HG03575 (cell line): ENCODE measurements at regions not wholly inside any gene's neighbourhood (a gene's known extent, or its start where the extent isn't known, plus 50 kb on each side); places are given as distances from the start of the nearest gene placed in this dataset.
"Not testable (repeated sequence)": the region's sequence is repeated elsewhere in the genome, so short reads cannot be mapped to it uniquely, and the experiment has no call there.

Source experiments
- ATAC-seq: cut with Tn5 transposase; IDR thresholded peaks from one replicate; pipeline ENCODE4 v1.9.1; 2021; ENCODE audit not compliant: unreplicated experiment, insufficient number of reproducible peaks, low FRiP score; ENCODE audit errors: extremely low read depth

DNA sequence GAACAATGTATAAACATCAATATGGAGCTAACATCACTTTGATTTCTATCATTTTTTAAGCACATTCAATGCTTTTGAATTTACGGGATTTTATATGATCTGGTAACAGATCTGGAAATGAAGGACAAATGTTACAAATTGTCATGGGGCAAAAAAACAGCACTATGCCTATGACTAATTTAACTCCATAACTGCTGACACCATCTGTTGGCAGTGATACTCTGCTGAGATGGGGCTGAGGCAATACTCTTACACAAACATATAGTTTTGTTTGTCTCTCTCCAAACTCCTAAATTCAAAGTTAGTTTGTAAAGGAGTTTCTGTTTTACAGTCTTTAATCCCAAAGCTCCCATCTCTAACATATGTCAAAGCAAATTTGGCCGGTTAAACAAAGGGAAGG lies 132.5 kb upstream of the FER start:
- ATAC-seq, result no peak

DNA sequence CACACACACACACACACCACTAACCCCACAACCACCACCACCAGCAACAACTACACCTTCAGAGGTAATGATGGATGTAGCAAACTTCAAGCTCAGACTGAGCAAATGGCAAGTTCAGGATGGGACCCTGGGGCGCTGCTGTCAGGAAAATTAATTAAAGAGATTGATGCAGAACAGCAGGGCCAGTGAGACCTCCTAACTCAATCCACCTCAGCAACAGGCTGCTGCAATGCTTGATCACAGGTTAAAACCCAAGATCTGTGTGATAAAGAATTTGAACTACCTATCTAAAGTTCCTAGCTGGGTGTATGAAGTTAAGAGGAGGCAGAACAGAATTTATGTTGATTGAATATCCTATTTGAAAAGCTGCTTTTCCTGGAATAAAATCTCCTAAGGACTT lies 140.3 kb upstream of the FER start:
- no peak for ATAC-seq

DNA sequence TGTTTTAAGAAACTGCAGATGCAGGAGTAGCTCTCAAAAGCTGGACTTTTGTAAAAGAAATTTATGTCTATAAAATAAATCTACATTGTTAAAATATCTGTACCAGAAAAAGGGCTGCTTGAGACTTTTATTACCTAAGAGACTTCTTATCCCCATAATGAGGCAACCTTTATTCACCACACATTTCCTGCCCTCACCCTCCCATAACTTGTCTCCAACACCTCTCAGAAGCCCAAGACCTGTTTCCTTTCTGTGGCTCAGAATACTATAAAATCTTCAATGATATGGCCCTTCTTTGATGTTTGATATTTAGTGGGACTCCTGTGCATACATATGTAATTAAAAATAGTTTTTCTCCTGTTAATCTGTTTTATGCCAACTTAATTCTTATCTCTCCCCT lies 141.5 kb upstream of the FER start:
- ATAC-seq, result no peak

DNA sequence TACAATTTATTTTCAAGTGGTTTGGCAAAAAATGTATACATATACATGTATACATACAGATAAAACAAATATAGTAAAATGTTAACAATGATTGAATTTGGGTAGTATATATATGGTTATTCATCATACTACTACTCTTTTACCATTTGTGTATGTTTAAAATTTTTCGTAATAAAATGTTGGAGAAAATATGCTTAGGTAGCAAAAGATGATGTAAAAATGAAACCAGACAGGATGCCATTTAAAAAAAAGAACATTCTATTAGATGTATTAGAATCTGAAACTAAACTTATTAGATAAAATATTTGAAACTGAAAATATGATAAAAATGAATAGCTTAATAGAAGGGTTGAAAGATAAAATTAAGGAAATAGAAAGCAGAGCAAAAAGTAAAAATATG lies 144.9 kb upstream of the FER start:
- ATAC-seq, result no peak

DNA sequence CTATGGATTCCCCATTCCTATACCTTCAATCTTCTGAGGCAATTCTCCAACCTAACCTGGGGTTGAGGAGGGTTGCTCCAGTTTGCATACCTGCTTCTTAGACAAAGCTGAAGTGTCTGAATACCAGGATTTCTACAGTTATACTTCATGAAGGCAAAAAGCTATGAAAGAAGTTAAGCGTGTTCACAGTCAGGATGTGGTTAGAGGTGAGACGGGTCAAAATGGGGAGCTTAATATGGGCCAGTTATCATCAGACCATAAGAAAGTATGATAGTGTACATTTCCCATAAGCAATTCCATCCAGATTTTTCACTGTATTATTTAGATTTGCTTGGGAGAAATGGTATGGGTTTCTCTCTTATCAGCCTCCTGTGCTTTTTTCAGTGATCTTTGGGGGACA lies 156.9 kb upstream of the FER start:
- no peak for ATAC-seq

DNA sequence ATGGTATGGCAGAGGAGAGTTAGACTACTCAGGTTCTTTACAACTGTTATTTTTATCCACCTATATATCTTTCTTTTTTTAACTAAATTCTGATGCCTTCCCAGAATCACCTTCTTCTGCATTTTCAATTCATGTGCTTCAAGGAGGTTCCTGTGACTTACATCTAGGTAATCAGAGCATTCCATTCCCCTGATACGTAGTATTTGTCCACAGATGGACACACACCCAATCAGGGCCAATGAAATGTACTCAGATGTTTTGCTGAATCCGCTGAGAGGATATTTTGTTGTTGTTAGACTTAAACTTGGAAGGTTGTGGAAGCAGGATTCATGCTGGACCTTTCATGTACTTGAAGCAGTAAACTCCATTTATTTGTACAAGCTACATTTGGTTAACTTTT lies 159.4 kb upstream of the FER start:
- no peak for ATAC-seq

DNA sequence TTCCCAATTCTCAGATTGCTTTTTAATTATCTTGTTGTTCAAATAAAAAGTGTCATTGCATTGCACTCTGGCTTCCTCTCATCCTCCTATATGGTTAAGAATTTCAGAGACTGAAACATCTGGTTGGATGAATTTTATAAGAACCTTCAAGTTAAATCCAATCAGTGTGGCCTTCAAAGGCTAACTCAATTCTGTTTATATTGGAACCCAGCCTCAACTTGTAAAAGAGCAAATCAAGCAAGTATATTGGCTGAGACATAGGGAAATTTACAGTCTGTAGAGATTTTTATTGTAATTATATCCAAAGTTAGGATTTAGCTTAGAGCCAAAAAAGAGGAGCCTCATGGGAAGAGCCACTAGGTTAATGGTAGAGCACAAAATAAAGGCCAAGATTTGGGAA lies 159.9 kb upstream of the FER start:
- ATAC-seq, result no peak

DNA sequence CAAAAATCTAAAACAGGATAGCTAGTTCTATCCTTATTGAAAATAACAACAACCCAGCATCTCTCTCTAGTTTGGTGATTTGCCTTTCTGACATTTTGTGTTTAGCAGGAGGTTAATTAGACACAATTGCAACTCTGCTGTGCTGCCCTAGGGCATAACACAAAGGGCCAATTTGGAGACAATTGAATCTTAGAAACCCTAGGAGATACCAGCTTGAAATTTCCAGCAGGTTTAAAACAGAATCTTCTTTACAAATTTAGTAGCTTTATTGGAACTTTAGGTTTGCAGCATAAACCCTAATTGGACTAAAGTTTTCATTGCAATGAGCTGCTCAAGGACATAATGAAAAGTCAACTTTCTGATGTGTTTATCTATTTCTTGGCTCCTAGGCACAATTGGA lies 166.7 kb upstream of the FER start:
- no peak for ATAC-seq

DNA sequence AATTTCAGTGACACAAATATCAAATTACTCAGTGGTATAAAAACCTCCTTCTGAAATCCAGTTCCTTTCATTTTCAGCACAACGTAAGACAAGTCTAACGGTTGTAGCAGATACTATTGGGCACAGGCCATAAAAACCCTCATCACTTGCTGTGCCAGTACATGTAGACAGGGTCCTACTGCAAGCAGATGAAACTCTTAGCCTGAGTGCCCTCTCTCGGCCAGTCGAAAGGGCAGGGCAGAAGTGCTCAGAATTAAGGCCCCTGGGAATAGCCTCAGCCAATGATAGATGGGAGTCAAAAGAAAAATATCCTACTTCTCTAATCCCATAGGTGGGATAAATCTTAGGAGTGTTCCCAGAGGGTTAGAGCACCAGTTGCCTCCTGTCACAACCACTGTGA lies 168.5 kb upstream of the FER start:
- ATAC-seq, result no peak

DNA sequence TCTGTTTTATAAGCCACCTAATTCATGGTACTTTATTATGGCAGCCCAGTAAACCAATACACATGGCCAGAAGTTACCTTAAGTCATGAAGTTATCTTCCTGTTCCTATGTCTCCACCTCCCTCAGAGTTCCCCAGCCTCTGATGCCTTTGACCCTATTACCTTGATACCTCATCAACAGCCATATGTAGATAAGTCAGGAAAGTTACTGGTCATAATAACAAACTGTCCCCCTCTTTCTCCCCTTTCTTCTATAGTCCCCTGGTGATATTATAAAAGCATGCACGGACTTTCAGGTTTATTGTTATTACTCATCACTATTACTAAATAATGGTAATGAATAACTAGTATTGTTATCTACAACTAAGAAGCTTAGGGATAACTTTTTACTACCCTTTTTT lies 168.9 kb upstream of the FER start:
- ATAC-seq, result no peak

DNA sequence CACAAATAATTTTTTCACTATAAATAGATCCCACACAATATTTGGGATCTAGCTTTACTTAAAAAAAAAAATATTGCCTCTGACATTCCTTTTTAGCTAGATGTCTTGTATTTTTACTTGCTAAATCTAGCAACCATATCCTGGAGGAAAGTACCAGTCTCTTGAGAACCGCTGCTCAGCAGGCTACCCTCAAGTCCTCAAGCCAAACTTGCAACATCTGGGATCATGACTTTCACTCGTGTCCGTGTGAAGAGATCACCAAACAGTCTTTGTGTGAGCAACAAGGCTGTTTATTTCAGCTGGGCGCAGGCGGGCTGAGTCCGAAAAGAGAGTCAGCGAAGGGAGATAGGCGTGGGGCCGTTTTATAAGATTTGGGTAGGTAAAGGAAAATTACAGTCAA lies 180.3 kb upstream of the FER start:
- ATAC-seq, result no peak

DNA sequence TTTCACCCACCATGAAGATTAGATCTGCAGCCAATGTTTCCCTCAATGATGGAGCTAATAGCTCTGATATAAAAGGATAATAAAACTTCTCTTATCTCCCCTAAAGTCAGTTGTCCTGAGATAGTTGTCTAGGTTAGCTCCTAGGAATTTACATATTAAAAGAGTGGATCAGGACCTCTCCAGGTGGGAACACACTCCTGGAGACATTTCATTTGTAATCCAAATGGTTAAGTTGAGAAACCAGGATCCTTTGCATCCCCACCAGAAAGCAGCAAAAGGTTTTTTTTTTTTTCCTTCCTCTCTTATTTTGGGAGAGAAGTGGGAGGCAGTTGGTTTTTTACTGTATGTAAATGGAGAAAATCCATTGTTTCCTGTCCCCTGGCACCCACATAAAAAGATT lies 182.5 kb upstream of the FBXL17 start:
- ATAC-seq, result no peak

DNA sequence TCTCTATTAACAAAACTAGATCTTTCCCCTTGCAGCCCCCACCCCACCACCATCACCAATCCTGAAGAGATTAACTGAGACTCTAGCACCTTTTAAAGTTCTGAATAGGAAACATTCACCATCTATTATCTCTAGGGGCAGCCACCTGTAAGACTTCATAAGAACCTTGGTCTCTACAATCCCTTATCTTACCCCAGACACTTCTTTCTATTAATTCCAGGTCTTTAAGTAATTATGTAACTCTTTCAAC lies 180.2 kb upstream of the FBXL17 start:
- no peak for ATAC-seq

DNA sequence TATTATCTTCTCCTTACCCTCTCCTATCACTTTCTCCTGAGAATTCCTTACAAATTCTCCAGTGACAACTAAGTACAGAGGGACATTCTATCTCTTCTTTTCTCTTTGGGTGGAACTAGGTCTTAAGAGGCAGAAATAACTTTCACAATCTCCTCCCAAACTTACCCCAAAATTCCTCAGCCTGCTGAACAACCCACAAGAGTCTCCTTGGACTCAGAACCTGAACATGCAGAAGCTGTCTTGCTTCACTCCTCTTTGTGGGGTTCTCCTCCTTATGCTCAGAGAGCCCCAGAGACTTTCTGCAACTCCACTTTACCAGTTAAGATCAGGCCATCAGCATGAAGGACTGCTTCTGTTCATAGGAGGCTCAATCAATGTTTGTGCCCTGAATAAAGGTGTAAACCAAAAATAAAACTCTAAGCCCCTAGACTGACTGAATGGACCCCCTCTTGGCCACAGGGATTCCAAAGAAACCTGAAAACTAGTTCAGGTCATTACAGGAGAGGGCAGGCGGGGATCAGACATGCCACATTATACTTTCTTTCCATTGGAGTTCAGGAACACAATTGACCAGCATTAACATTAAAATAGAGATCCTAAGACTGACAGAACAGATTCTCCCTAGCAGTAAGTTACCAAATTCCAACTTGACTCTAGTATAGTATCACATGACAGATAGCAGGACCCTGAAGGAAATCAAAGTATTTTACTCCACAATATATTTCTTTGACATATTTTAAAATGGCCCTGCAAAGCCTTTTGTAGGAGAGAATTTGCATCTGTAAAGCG lies 179.7 kb upstream of the FBXL17 start:
- ATAC-seq, result no peak

DNA sequence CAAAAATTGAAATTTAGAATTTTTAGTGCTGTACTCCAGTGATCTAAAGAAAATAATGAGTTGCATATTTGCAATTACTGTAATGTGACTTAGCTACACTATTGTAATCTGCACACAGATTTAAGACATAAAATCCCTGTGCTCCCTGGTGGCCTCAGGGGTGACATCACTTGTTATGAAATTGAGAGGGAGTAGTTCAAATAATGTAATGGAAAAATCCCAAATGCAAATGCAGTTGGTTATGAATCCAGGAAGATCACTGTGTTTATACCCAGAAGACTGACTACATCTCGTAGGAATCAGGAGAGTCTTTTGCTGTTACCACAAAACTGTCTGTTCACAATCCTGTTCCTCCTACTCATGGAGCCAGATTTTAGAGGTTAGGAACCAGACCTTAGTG lies 178.7 kb upstream of the FBXL17 start:
- no peak for ATAC-seq

DNA sequence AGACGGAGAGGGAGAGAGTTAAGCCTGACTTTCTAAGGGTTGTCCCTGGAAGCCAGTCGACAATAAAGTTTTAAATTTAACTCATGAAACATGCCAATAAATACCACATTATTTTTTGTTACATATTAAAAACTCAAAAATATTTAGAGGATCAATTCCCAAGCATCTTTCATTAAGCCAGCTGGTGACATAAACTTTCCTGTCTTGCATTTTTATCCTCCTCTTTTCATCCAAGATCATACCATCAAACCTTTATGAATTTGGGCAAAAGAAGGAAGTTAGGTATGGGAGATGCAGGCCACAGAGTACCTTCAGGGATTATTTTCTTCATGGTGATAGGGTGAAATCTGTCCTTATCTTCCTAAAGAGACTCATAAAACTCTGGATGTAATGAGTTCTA lies 178.3 kb upstream of the FBXL17 start:
- no peak for ATAC-seq

DNA sequence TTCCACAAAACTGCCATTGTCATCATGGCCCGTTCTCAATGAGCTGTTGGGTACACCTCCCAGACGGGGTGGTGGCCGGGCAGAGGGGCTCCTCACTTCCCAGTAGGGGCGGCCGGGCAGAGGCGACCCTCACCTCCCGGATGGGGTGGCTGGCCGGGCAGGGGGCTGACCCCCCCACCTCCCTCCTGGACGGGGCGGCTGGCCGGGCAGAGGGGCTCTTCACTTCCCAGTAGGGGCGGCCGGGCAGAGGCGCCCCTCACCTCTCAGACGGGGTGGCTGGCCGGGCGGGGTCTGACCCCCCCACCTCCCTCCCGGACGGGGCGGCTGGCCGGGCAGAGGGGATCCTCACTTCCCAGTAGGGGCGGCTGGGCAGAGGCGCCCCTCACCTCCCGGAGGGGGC lies 176.9 kb upstream of the FBXL17 start:
- not testable (repeated sequence) for ATAC-seq

DNA sequence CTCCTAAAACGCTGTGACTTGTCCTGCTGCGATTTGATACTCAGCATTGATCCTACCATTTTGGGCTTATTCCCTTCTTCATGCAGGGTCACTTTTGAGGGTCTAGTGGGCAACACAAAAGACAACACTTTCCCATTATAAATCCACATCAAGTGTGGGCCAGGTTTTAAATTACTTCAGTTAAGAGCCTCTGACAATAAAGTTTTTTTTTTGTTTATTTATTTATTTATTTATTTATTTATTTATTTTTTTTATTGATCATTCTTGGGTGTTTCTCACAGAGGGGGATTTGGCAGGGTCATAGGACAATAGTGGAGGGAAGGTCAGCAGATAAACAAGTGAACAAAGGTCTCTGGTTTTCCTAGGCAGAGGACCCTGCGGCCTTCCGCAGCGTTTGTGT lies 176.2 kb upstream of the FBXL17 start:
- not testable (repeated sequence) for ATAC-seq

DNA sequence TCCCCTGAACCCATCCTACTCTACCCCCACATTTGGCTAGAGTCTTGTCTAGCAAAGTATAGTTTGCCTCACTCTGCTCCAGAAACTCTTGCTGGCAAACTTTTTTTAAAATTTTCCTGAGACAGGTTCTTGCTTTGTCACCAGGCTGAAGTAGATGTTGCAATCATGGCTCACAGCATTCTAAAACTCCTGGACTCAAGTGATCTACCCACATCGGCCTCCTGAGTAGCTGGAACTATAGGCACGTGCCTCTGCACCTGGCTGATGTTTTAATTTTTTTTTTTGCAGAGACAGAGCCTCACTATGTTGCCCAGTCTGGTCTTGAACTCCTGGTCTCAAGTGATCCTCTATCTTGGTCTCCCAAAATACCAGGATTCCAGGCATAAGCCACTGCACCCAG lies 175.8 kb upstream of the FBXL17 start:
- ATAC-seq, result no peak

DNA sequence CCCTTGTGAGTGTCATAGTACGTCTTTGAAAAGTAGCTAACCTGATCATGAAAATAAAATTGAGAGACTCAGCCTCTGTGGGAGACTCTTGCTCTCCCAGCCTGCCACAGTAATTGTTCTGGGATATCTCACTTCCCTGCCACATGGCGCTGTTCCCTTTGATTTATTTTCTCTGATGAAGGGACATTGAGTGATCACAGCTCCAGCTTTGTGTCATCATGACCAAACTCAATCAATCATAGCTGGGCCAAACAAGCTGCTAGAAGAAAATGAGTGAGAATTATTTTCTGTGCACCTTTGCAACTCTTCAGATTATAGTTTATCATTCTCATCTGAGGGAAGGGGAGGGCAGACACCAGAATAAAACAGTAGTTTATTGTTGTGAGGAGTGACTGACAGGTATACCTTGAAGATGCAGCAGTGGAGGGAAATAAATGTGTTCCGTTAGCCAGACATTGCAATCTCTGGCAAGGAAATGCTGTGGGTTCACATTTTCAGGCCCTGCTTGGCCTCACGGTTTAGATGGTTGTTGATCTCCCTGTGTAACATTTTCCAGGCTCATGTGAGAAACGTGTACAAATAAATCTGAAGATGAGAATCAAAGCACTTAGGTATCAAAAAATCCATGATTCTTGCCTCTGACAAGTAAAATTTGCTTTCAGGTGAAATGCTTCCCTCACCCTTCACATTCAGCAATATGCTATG lies 174.7 kb upstream of the FBXL17 start:
- ATAC-seq, result no peak
